ENCODE measurements at regions not wholly inside any gene's neighbourhood (a gene's known extent, or its start where the extent isn't known, plus 50 kb on each side); places are given as distances from the start of the nearest gene placed in this dataset.
A peak's percentile ranks its signal among the peaks of the same experiment; 100 is the strongest.

GRCh38 chr13:62321895-62322294, 906.2 kb upstream of the PCDH20 start:
- no peak for TF ChIP-seq YY1 (IDR thresholded peaks at IDR 0.05; ENCODE audit: low read depth)
- no peak for TF ChIP-seq TCF12 (IDR thresholded peaks at IDR 0.05; ENCODE audit: low read depth)
- TF ChIP-seq TAF1 (IDR thresholded peaks at IDR 0.05; ENCODE audit: low read depth), result no peak
- TF ChIP-seq TEAD4 (IDR thresholded peaks at IDR 0.05), result no peak
- TF ChIP-seq CEBPB (IDR thresholded peaks at IDR 0.05), result no peak
- no peak for TF ChIP-seq RAD21 (IDR thresholded peaks at IDR 0.05; ENCODE audit: low read depth)
- TF ChIP-seq CREB1 (IDR thresholded peaks at IDR 0.05; ENCODE audit: low read depth), result no peak
- no peak for TF ChIP-seq ZBTB7A (IDR thresholded peaks at IDR 0.05; ENCODE audit: low read depth)
- no peak for TF ChIP-seq NFIC (IDR thresholded peaks at IDR 0.05)
- TF ChIP-seq EGR1 (IDR thresholded peaks at IDR 0.05), result no peak
- no peak for TF ChIP-seq EP300 (IDR thresholded peaks at IDR 0.05; ENCODE audit: borderline replicate concordance)
- TF ChIP-seq REST (IDR thresholded peaks at IDR 0.05; ENCODE audit: low read depth), result no peak
- no peak for TF ChIP-seq USF1 (IDR thresholded peaks at IDR 0.05)
- no peak for TF ChIP-seq MAX (IDR thresholded peaks at IDR 0.05)
- TF ChIP-seq FOXM1 (IDR thresholded peaks at IDR 0.05; ENCODE audit: borderline replicate concordance, low read depth), result no peak

GRCh38 chr13:62321139-62321538, 905.5 kb upstream of the PCDH20 start:
- TF ChIP-seq TEAD4 (IDR thresholded peaks at IDR 0.05), result no peak
- no peak for TF ChIP-seq EGR1 (IDR thresholded peaks at IDR 0.05)
- TF ChIP-seq TAF1 (IDR thresholded peaks at IDR 0.05; ENCODE audit: low read depth), result no peak
- TF ChIP-seq TCF12 (IDR thresholded peaks at IDR 0.05; ENCODE audit: low read depth), result no peak
- TF ChIP-seq ZBTB7A (IDR thresholded peaks at IDR 0.05; ENCODE audit: low read depth), result no peak
- no peak for TF ChIP-seq CREB1 (IDR thresholded peaks at IDR 0.05; ENCODE audit: low read depth)
- no peak for TF ChIP-seq REST (IDR thresholded peaks at IDR 0.05; ENCODE audit: low read depth)
- no peak for TF ChIP-seq RAD21 (IDR thresholded peaks at IDR 0.05; ENCODE audit: low read depth)
- TF ChIP-seq MAX (IDR thresholded peaks at IDR 0.05), result no peak
- TF ChIP-seq NFIC (IDR thresholded peaks at IDR 0.05), result no peak
- no peak for TF ChIP-seq USF1 (IDR thresholded peaks at IDR 0.05)
- no peak for TF ChIP-seq YY1 (IDR thresholded peaks at IDR 0.05; ENCODE audit: low read depth)

GRCh38 chr13:62320129-62321108, 904.8 kb upstream of the PCDH20 start:
- TF ChIP-seq EP300 (IDR thresholded peaks at IDR 0.05; ENCODE audit: borderline replicate concordance) (no peak), RAD21 (IDR thresholded peaks at IDR 0.05; ENCODE audit: low read depth) (peak; percentile 81), EGR1 (IDR thresholded peaks at IDR 0.05) (no peak), CREB1 (IDR thresholded peaks at IDR 0.05; ENCODE audit: low read depth) (no peak), YY1 (IDR thresholded peaks at IDR 0.05; ENCODE audit: low read depth) (no peak), FOXM1 (IDR thresholded peaks at IDR 0.05; ENCODE audit: borderline replicate concordance, low read depth) (no peak), TCF12 (IDR thresholded peaks at IDR 0.05; ENCODE audit: low read depth) (no peak)

GRCh38 chr13:62309904-62310303, 894.3 kb upstream of the PCDH20 start:
- no peak for TF ChIP-seq TEAD4 (IDR thresholded peaks at IDR 0.05)
- TF ChIP-seq TAF1 (IDR thresholded peaks at IDR 0.05; ENCODE audit: low read depth), result no peak
- TF ChIP-seq EGR1 (IDR thresholded peaks at IDR 0.05), result no peak
- TF ChIP-seq NFIC (IDR thresholded peaks at IDR 0.05), result no peak
- TF ChIP-seq RAD21 (IDR thresholded peaks at IDR 0.05; ENCODE audit: low read depth), result no peak
- no peak for TF ChIP-seq EP300 (IDR thresholded peaks at IDR 0.05; ENCODE audit: borderline replicate concordance)
- TF ChIP-seq ZBTB7A (IDR thresholded peaks at IDR 0.05; ENCODE audit: low read depth), result no peak
- TF ChIP-seq MAX (IDR thresholded peaks at IDR 0.05), result no peak
- no peak for TF ChIP-seq REST (IDR thresholded peaks at IDR 0.05; ENCODE audit: low read depth)
- TF ChIP-seq FOXM1 (IDR thresholded peaks at IDR 0.05; ENCODE audit: borderline replicate concordance, low read depth), result no peak
- no peak for TF ChIP-seq USF1 (IDR thresholded peaks at IDR 0.05)
- no peak for TF ChIP-seq CEBPB (IDR thresholded peaks at IDR 0.05)
- no peak for TF ChIP-seq CREB1 (IDR thresholded peaks at IDR 0.05; ENCODE audit: low read depth)
- no peak for TF ChIP-seq YY1 (IDR thresholded peaks at IDR 0.05; ENCODE audit: low read depth)
- no peak for TF ChIP-seq TCF12 (IDR thresholded peaks at IDR 0.05; ENCODE audit: low read depth)
